K562 (cell line): ENCODE measurements at regions not wholly inside any gene's neighbourhood (a gene's known extent, or its start where the extent isn't known, plus 50 kb on each side); places are given as distances from the start of the nearest gene placed in this dataset.
A peak's percentile ranks its signal among the peaks of the same experiment; 100 is the strongest.

Source experiments
- ATAC-seq: fragments of 200-7000 bp; cut with Tn5 transposase; 3 replicates; pipeline ENCODE4 v1.9.1; 2020; ENCODE audit warnings: moderate library complexity
- BruUV-seq: library from RNA; stranded (reverse); fragments of 400-500 nt; replicated peaks from 2 replicates; lab custom pipeline; 2021; lab: Mats Ljungman, UMichigan
- CTCF ChIA-PET: fragments of 300-600 bp; formaldehyde crosslinking; extraction: SDS; loops from one replicate; lab custom pipeline; 2021; ENCODE audit warnings: low intra/inter-chr PET ratio; lab: Yijun Ruan, JAX
- POLR2A ChIA-PET: fragments of 300-600, 350-650 bp; sonication (Branson Sonifier 250); formaldehyde crosslinking; extraction: SDS; loops from one replicate; lab custom pipeline; 2021; ENCODE audit warnings: antibody characterized with exemption, inconsistent platforms; lab: Yijun Ruan, JAX
- DNase-seq, 4 experiments: peaks; one replicate each; pipeline versions ENCODE4 v3.0.0 to v3.0.0-alpha.2; 2011 to 2018; ENCODE audit warnings: low spot score in 3 of 4, mixed read lengths in 3 of 4; ENCODE audit errors: extremely low read depth in 1 of 4
- FAIRE-seq: peaks from 2 replicates; lab custom pipeline; 2011; peaks lifted over from hg19 to GRCh38; lab: Jason Lieb, UNC
- H2AFZ ChIP-seq: 2 replicates; pipeline ENCODE4 v1.6.0; 2011; ENCODE audit warnings: low read depth, low read length, control low read depth, inconsistent platforms
- H3K27ac ChIP-seq: fragments of 200-600 bp; 3 replicates; pipeline ENCODE4 v1.8.0; 2011; ENCODE audit warnings: low read depth, mild to moderate bottlenecking, control low read depth, inconsistent platforms, low read length, moderate library complexity, mixed read lengths; ENCODE audit errors: extremely low read depth
- H3K27me3 ChIP-seq, 2 experiments: fragments of 300-600 bp in 1 of 2; 2 replicates in 1 of 2; 3 replicates in 1 of 2; pipeline versions ENCODE4 v1.6.0 to v1.8.0; 2011; ENCODE audit warnings: inconsistent platforms in 2 of 2, low read length in 2 of 2, mild to moderate bottlenecking in 1 of 2, mixed read lengths in 1 of 2, moderate library complexity in 1 of 2; ENCODE audit not compliant: control insufficient read depth in 2 of 2, insufficient read depth in 2 of 2
- H3K36me3 ChIP-seq: fragments of 300-600 bp; 3 replicates; pipeline ENCODE4 v1.8.0; 2011; ENCODE audit warnings: mild to moderate bottlenecking, low read length, inconsistent platforms; ENCODE audit not compliant: control insufficient read depth, insufficient read depth
- H3K4me1 ChIP-seq, 2 experiments: fragments of 200-600 bp in 1 of 2; replicated peaks in 1 of 2; 2 replicates in 1 of 2; 3 replicates in 1 of 2; pipeline versions ENCODE4 v1.5.1 to v1.8.0; 2011; ENCODE audit warnings: inconsistent platforms in 2 of 2, low read length in 2 of 2, mild to moderate bottlenecking in 1 of 2, mixed read lengths in 1 of 2, moderate library complexity in 1 of 2; ENCODE audit not compliant: control insufficient read depth in 2 of 2, insufficient read depth in 2 of 2
- H3K4me2 ChIP-seq: 2 replicates; pipeline ENCODE4 v1.6.1; 2011; ENCODE audit warnings: low read length, control low read depth, inconsistent platforms, mixed read lengths; ENCODE audit not compliant: insufficient read depth
- H3K4me3 ChIP-seq: fragments of 200-600 bp; sonication (generic), shearing (Covaris generic); 2 replicates; pipeline ENCODE4 v1.5.1; 2016; ENCODE audit warnings: control low read depth, inconsistent platforms
- H3K79me2 ChIP-seq: fragments of 200-600 bp; 3 replicates; pipeline ENCODE4 v1.8.0; 2011; ENCODE audit warnings: low read length, inconsistent platforms; ENCODE audit not compliant: control insufficient read depth, insufficient read depth
- H3K9ac ChIP-seq, 2 experiments: 2 replicates each; pipeline versions ENCODE4 v1.6.0 to v1.6.1; 2011; ENCODE audit warnings: low read depth in 2 of 2, low read length in 2 of 2, control low read depth in 1 of 2, inconsistent platforms in 1 of 2, mild to moderate bottlenecking in 1 of 2, mixed read lengths in 1 of 2; ENCODE audit not compliant: insufficient read depth in 1 of 2
- H3K9me1 ChIP-seq: one replicate; pipeline ENCODE4 v1.6.0; 2011; ENCODE audit warnings: inconsistent platforms, mild to moderate bottlenecking, low read length, moderate library complexity; ENCODE audit not compliant: control insufficient read depth, insufficient read depth
- H3K9me3 ChIP-seq: replicated peaks from 2 replicates; pipeline ENCODE4 v1.5.1; 2011; ENCODE audit warnings: low read depth, low read length, inconsistent platforms; ENCODE audit not compliant: control insufficient read depth, insufficient read depth
- H4K20me1 ChIP-seq: replicated peaks from 2 replicates; pipeline ENCODE4 v1.6.1; 2011; ENCODE audit warnings: low read length, inconsistent platforms, mixed read lengths; ENCODE audit not compliant: control insufficient read depth, insufficient read depth
- KLF16 ChIP-seq: IDR thresholded peaks from 2 replicates; pipeline ENCODE4 v1.6.1; 2016; ENCODE audit warnings: antibody characterized with exemption
- ZBTB11 ChIP-seq, 3 experiments: fragments of 200-800 bp in 1 of 3; fragments of 250-450 bp in 1 of 3; fragments of 450-650 bp in 1 of 3; sonication (Bioruptor Pico) in 1 of 3; sonication (Bioruptor generic) in 1 of 3; formaldehyde crosslinking in 1 of 3; IDR thresholded peaks; 2 replicates each; pipeline versions ENCODE4 v1.6.1 to v1.8.0; 2016 to 2022; ENCODE audit warnings: mild to moderate bottlenecking in 2 of 3, missing genetic modification characterization in 2 of 3, missing compliant biosample characterization in 1 of 3, moderate library complexity in 1 of 3
- ZNF224 ChIP-seq: sonication (generic); formaldehyde crosslinking; IDR thresholded peaks from 2 replicates; pipeline ENCODE4 v1.8.0; 2022; ENCODE audit warnings: mild to moderate bottlenecking, missing genetic modification reagents
- WGBS: fragments of 100-300 bp; shearing (Covaris generic); methylation state at CpG from one replicate; pipeline ENCODE4 v1.1.6; 2016; ENCODE audit warnings: low coverage, mixed read lengths; ENCODE audit not compliant: insufficient coverage; ENCODE audit errors: missing lambda C conversion rate; 5-methylcytosine and 5-hydroxymethylcytosine counted together
- in situ Hi-C: fragments of 300-500 bp; cut with MboI; formaldehyde crosslinking; loops from 4 replicates; pipeline ENCODE4 v1.15.0; 2018; ENCODE audit warnings: inconsistent platforms, mixed read lengths
- intact Hi-C: fragments of 100-400 bp; cut with micrococcal nuclease; formaldehyde crosslinking; loops from 2 replicates; pipeline ENCODE4 v1.14.2; 2022

GRCh38 chr1:106846656-106847055 is 209.8 kb upstream of the PRMT6 start:
- no peak overlapping the region for H3K9ac ChIP-seq
- no peak overlapping the region for H3K27ac ChIP-seq
- no peaks in the 10 kb centered on the region for H3K79me2 ChIP-seq
- H3K4me2 ChIP-seq: no peak overlapping the region
- no peak for TF ChIP-seq KLF16
- no peak for TF ChIP-seq ZNF224 (CRISPR knock-in tag)
- TF ChIP-seq ZBTB11 (CRISPR knock-in tag; IDR thresholded peaks at IDR 0.05): peak in 1 of 3 experiments; percentile 27; a peak in 1 of 6 replicates
- POLR2A ChIA-PET: no interaction called here
- no peak overlapping the region for H2AFZ ChIP-seq
- no peaks in the 10 kb centered on the region for H3K27me3 ChIP-seq
- H3K4me1 ChIP-seq: no peaks in the 10 kb centered on the region
- no peaks in the 10 kb centered on the region for H4K20me1 ChIP-seq
- no peak overlapping the region for H3K4me3 ChIP-seq
- H3K9me3 ChIP-seq: no peaks in the 10 kb centered on the region
- H3K9me1 ChIP-seq: no peaks in the 10 kb centered on the region
- DNase-seq (no peak), ATAC-seq (no peak), FAIRE-seq (no peak)
- no peaks in the 10 kb centered on the region for H3K36me3 ChIP-seq
- intact Hi-C loops (no loop called here), in situ Hi-C loops (no loop called here)
- BruUV-seq: no TSS peak
- CTCF ChIA-PET: no interaction called here
- WGBS: 0% methylated on average over 1 of the region's 1 CpG
